ENCODE measurements at regions not wholly inside any gene's neighbourhood (a gene's known extent, or its start where the extent isn't known, plus 50 kb on each side); places are given as distances from the start of the nearest gene placed in this dataset.
A peak's percentile ranks its signal among the peaks of the same experiment; 100 is the strongest.
"Not testable (repeated sequence)": the region's sequence is repeated elsewhere in the genome, so short reads cannot be mapped to it uniquely, and the experiment has no call there.

GRCh38 chr11:86861810-86862209 lies 61.5 kb downstream of the PRSS23 start:
- no peak for DNase-seq

DNA sequence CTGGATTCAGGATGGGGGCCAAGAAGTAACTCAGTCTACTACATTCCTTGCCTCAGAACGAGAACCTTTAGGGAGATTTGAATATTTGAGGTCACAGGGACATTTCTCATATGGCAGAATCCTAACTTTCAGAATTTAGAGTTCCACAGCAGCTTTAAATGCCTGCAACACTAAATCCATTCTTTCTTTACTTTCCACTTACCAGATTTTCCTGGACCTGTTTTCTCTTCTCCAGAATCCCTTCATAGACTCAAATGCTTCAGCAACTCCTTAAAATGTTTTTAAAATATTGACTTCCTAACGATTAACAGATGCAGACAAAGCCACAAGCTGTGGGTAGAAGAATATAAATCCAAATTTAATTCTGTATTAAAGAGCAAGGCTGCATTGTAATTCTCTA lies 63.1 kb downstream of the PRSS23 start:
- DNase-seq, result no peak

DNA sequence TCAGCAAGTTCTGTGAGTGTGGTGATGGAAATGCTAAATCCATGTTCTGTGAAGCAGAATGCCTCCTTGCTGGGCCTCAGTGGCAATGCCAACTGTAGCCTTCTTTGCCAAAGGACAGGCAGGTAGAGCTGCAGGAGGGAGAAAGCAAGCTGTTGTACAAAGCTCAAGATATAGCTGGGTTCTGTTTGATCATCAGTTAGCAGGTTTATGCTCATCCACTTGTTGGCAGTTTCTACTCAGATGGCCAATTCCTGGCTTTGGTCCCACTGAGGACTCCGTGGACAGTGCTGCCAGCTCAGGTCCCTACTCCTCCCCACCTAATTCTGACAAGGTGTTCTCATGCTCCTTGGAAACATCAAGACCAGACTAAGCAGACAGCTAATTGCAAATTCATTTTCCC lies 65.1 kb downstream of the PRSS23 start:
- DNase-seq, result no peak

GRCh38 chr11:86869531-86869930 lies 69.2 kb downstream of the PRSS23 start:
- DNase-seq, result no peak

- DNase-seq, result peak; percentile 58
These were observed 69.7 kb downstream of the PRSS23 start for GRCh38 chr11:86869966-86870570.

DNA sequence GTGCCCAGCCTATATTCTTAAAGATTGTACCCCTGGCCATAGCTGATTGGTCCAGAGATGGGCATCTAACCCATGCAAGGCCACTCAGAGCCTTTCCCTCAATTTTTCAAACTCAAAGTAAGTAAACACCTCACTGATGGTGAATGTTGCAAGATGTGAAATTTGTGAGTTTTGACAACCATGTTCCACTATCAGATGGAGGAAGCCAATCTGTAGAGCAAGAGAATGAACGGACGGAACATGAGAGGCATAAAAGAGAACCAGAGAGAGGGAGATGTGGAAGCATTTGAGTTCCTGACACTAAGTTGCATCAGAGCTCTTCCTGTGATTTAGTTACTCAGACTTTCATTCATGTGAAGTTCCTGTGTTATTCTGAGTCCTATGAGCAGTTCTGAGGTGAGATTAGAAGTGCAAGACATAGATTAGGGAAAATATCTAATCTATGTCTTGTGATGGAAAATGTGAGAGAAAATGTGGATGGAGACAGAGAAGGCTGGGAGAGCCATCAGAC lies 73.3 kb downstream of the PRSS23 start:
- no peak for DNase-seq

GRCh38 chr11:86874304-86875056 lies 74.1 kb downstream of the PRSS23 start:
- DNase-seq, result no peak

GRCh38 chr11:86876716-86877234 lies 76.4 kb downstream of the PRSS23 start:
- DNase-seq, result no peak

GRCh38 chr11:86877503-86877902 lies 77.2 kb downstream of the PRSS23 start:
- no peak for DNase-seq

DNA sequence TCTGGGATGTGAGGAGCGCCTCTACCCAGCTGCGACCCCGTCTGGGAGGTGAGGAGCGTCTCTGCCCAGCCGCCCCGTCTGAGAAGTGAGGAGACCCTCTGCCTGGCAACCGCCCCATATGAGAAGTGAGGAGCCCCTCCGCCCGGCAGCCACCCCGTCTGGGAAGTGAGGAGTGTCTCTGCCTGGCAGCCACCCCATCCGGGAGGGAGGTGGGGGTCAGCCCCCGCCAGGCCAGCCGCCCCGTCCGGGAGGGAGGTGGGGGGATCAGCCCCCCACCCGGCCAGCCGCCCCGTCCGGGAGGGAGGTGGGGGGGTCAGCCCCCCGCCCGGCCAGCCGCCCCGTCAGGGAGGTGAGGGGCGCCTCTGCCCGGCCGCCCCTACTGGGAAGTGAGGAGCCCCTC lies 76.0 kb downstream of the FZD4 start:
- not testable (repeated sequence) for DNase-seq

- DNase-seq, result no peak
These were observed 69.9 kb downstream of the FZD4 start for GRCh38 chr11:86885311-86885710.

DNA sequence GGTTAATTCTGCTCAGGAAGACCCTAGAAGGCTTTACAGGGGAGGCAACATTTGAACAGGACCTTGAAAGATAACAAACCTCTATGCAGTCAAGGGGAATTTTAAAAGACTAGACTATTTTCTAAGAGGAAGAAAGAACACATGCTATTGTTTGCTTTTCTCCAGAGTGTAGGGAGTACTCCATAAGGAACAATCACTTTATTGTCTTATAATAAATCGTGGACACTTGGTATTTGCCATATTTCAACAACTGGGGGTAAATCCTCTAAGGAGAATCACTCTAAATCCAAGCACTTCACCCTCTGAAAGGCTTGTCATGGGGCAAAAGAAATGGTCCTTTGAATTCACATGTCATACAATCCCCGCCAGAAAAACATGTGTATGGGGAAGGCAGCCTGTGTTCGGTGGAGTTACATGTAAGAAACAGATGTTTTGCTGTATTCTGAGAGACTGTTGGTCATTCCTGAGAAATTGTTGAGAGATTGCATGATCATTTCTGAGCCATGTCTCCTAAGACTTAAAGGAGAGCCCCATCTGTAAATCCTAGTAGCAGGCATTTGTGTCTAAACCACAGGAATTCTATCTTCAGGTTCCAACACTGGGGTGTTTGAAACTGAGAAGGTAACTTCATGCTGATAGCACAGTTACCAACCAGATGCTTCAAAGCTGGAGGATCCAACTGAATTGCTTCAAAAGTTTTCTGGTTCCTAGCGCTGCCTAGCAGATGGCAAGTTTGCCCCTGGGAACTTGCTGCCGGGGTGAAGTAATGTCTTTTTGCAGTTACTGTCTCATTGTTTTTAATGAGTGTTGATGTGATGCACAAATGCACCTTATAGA lies 66.8 kb downstream of the FZD4 start:
- no peak for DNase-seq

GRCh38 chr11:86889001-86889341 lies 66.2 kb downstream of the FZD4 start:
- no peak for DNase-seq

DNA sequence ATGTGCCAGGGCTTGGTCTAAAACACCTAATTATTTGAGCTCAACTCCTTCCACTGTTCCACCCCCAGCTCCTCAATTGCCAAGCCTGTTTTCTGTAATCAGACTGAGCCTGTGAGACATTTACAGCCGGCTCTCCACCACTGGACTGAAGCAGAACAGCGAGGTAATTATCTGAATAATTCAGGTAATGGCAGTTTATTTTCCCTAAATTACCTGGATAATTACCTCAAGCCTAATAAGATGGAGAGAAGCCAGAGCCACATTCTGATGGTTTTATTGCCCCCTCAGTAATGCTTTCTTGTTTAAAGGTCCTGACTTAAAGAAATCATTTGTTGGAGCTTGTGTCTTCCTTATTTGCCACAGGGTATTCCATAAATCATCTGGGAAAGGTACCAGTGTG lies 64.2 kb downstream of the FZD4 start:
- DNase-seq, result no peak

DNA sequence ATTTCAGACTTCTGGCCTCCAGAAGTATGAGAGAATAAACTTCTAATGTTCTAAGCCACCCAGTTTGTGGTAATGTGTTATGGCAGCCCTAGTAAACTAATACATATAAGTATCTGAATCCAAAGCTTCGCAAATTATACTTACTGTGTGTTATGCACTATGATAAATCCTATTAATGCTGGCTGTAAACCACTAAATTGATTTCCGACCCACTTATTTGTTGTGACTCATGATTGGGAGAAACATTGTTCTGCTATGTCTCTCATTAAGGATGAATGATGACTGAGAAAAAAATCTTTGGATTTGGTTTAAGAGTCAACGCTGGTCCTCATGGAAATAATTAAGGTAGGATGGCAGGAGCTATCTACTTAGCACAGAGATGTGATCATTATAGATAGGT lies 62.0 kb downstream of the FZD4 start:
- DNase-seq, result no peak

Measured in activated CD4-positive, alpha-beta T cell treated with anti-CD3 and anti-CD28 coated beads, Interleukin-2, Interleukin-6, amounts not matched to agents 100 ng/mL and 50 ng/mL, durations not matched to agents 16 hours and 8 hours (primary cell).